ENCODE measurements at regions not wholly inside any gene's neighbourhood (a gene's known extent, or its start where the extent isn't known, plus 50 kb on each side); places are given as distances from the start of the nearest gene placed in this dataset.

- CTCF ChIA-PET: no interaction called here
- DNase-seq (no peak), ATAC-seq (no peak)
- no peak overlapping the region for H3K4me3 Mint-ChIP-seq
- H3K4me1 Mint-ChIP-seq: peaks cover 7% of the 10 kb centered on the region
- no peaks in the 10 kb centered on the region for H3K27me3 Mint-ChIP-seq
- H3K27ac Mint-ChIP-seq: no peak overlapping the region
- no peaks in the 10 kb centered on the region for H3K36me3 Mint-ChIP-seq
- H3K9me3 Mint-ChIP-seq (ENCODE audit: low read depth): no peaks in the 10 kb centered on the region
Observed at GRCh38 chr13:99722338-99722818, 221.1 kb downstream of the TM9SF2 start.

- Mint-ChIP-seq H3K4me3 (no peak overlapping the region), H3K27ac (no peak overlapping the region), H3K36me3 (no peaks in the 10 kb centered on the region), H3K27me3 (no peaks in the 10 kb centered on the region), H3K4me1 (peaks cover 7% of the 10 kb centered on the region), H3K9me3 (ENCODE audit: low read depth) (no peaks in the 10 kb centered on the region)
- CTCF ChIA-PET: no interaction called here
- ATAC-seq (no peak), DNase-seq (no peak)
Observed at GRCh38 chr13:99721606-99722337, 220.5 kb downstream of the TM9SF2 start.

GRCh38 chr13:99717959-99718674, 216.8 kb downstream of the TM9SF2 start:
- no peak for DNase-seq

GRCh38 chr13:99709134-99709533, 207.9 kb downstream of the TM9SF2 start:
- CTCF ChIA-PET: no interaction called here

More at GRCh38 chr13:99717959-99718674, 216.8 kb downstream of the TM9SF2 start:
- Mint-ChIP-seq H3K4me3 (no peak overlapping the region), H3K36me3 (no peaks in the 10 kb centered on the region), H3K27me3 (no peaks in the 10 kb centered on the region), H3K4me1 (no peaks in the 10 kb centered on the region), H3K9me3 (ENCODE audit: low read depth) (no peaks in the 10 kb centered on the region), H3K27ac (no peak overlapping the region)
- ATAC-seq: no peak
- CTCF ChIA-PET: no interaction called here

GRCh38 chr13:99704390-99704789, 203.1 kb downstream of the TM9SF2 start:
- Mint-ChIP-seq H3K4me3 (no peak overlapping the region), H3K27ac (no peak overlapping the region), H3K36me3 (no peaks in the 10 kb centered on the region), H3K4me1 (peaks cover 10% of the 10 kb centered on the region), H3K27me3 (no peaks in the 10 kb centered on the region), H3K9me3 (ENCODE audit: low read depth) (no peaks in the 10 kb centered on the region)
- CTCF ChIA-PET: no interaction called here
- ATAC-seq: no peak
- DNase-seq: no peak

More at GRCh38 chr13:99709134-99709533, 207.9 kb downstream of the TM9SF2 start:
- no peak for DNase-seq
- no peak overlapping the region for H3K27ac Mint-ChIP-seq
- H3K36me3 Mint-ChIP-seq: no peaks in the 10 kb centered on the region
- no peaks in the 10 kb centered on the region for H3K4me1 Mint-ChIP-seq
- H3K9me3 Mint-ChIP-seq (ENCODE audit: low read depth): no peaks in the 10 kb centered on the region
- no peak overlapping the region for H3K4me3 Mint-ChIP-seq
- no peak for ATAC-seq
- H3K27me3 Mint-ChIP-seq: no peaks in the 10 kb centered on the region

GRCh38 chr13:99703908-99704307, 202.6 kb downstream of the TM9SF2 start:
- H3K4me1 Mint-ChIP-seq: peaks cover 10% of the 10 kb centered on the region
- CTCF ChIA-PET: no interaction called here
- H3K27me3 Mint-ChIP-seq: no peaks in the 10 kb centered on the region
- no peak for DNase-seq
- no peak for ATAC-seq
- H3K4me3 Mint-ChIP-seq: no peak overlapping the region
- H3K27ac Mint-ChIP-seq: no peak overlapping the region
- no peaks in the 10 kb centered on the region for H3K36me3 Mint-ChIP-seq
- no peaks in the 10 kb centered on the region for H3K9me3 Mint-ChIP-seq (ENCODE audit: low read depth)

- DNase-seq (no peak), ATAC-seq (no peak)
- Mint-ChIP-seq H3K27ac (no peak overlapping the region), H3K27me3 (no peaks in the 10 kb centered on the region), H3K4me3 (no peak overlapping the region), H3K4me1 (peaks cover 10% of the 10 kb centered on the region), H3K36me3 (no peaks in the 10 kb centered on the region), H3K9me3 (ENCODE audit: low read depth) (no peaks in the 10 kb centered on the region)
- CTCF ChIA-PET: interaction anchor here (0.8 to 1.5 kb wide), 2 partner anchors 15 to 197 kb away, joined by 3 read pairs; no protein-coding TSS in a partner anchor
Observed at GRCh38 chr13:99702687-99703319, 201.5 kb downstream of the TM9SF2 start.

GRCh38 chr13:99700468-99700867, 199.2 kb downstream of the TM9SF2 start:
- no peaks in the 10 kb centered on the region for H3K9me3 Mint-ChIP-seq (ENCODE audit: low read depth)
- no peaks in the 10 kb centered on the region for H3K27me3 Mint-ChIP-seq
- no peak for DNase-seq
- CTCF ChIA-PET: no interaction called here
- no peaks in the 10 kb centered on the region for H3K36me3 Mint-ChIP-seq
- H3K4me1 Mint-ChIP-seq: peaks cover 10% of the 10 kb centered on the region
- no peak overlapping the region for H3K27ac Mint-ChIP-seq
- no peak for ATAC-seq
- no peak overlapping the region for H3K4me3 Mint-ChIP-seq

- Mint-ChIP-seq H3K27ac (no peak overlapping the region), H3K4me1 (peaks cover 10% of the 10 kb centered on the region), H3K27me3 (no peaks in the 10 kb centered on the region), H3K4me3 (no peak overlapping the region), H3K9me3 (ENCODE audit: low read depth) (no peaks in the 10 kb centered on the region), H3K36me3 (no peaks in the 10 kb centered on the region)
- no peak for DNase-seq
- ATAC-seq: no peak
- CTCF ChIA-PET: no interaction called here
Observed at GRCh38 chr13:99698816-99699099, 197.5 kb downstream of the TM9SF2 start.

GRCh38 chr13:99698010-99698815, 196.9 kb downstream of the TM9SF2 start:
- ATAC-seq: no peak
- no peak overlapping the region for H3K4me3 Mint-ChIP-seq
- peaks cover 10% of the 10 kb centered on the region for H3K4me1 Mint-ChIP-seq
- H3K9me3 Mint-ChIP-seq (ENCODE audit: low read depth): no peaks in the 10 kb centered on the region
- peaks cover 3% of the 10 kb centered on the region for H3K27me3 Mint-ChIP-seq
- no peak overlapping the region for H3K27ac Mint-ChIP-seq
- H3K36me3 Mint-ChIP-seq: no peaks in the 10 kb centered on the region
- CTCF ChIA-PET: no interaction called here
- no peak for DNase-seq

GRCh38 chr13:99695857-99696256, 194.6 kb downstream of the TM9SF2 start:
- ATAC-seq (no peak), DNase-seq (no peak)
- H3K36me3 Mint-ChIP-seq: no peaks in the 10 kb centered on the region
- peaks cover 7% of the 10 kb centered on the region for H3K4me1 Mint-ChIP-seq
- H3K27me3 Mint-ChIP-seq: peaks cover 3% of the 10 kb centered on the region
- no peak overlapping the region for H3K4me3 Mint-ChIP-seq
- CTCF ChIA-PET: interaction anchor here (0.7 kb wide), 1 partner anchor 213 kb away, joined by 3 read pairs; no protein-coding TSS in a partner anchor
- no peak overlapping the region for H3K27ac Mint-ChIP-seq
- no peaks in the 10 kb centered on the region for H3K9me3 Mint-ChIP-seq (ENCODE audit: low read depth)

GRCh38 chr13:99693852-99694611, 192.8 kb downstream of the TM9SF2 start:
- CTCF ChIA-PET: no interaction called here
- Mint-ChIP-seq H3K4me3 (no peak overlapping the region), H3K36me3 (no peaks in the 10 kb centered on the region), H3K9me3 (ENCODE audit: low read depth) (no peaks in the 10 kb centered on the region), H3K27me3 (peaks cover 3% of the 10 kb centered on the region), H3K27ac (no peak overlapping the region), H3K4me1 (no peaks in the 10 kb centered on the region)
- DNase-seq (no peak), ATAC-seq (no peak)

GRCh38 chr13:99693351-99693750, 192.1 kb downstream of the TM9SF2 start:
- Mint-ChIP-seq H3K27me3 (peaks cover 3% of the 10 kb centered on the region), H3K36me3 (no peaks in the 10 kb centered on the region)

More at GRCh38 chr13:99693351-99693750, 192.1 kb downstream of the TM9SF2 start:
- no peaks in the 10 kb centered on the region for H3K4me1 Mint-ChIP-seq
- no peak overlapping the region for H3K27ac Mint-ChIP-seq
- no peak for DNase-seq
- ATAC-seq: no peak
- no peaks in the 10 kb centered on the region for H3K9me3 Mint-ChIP-seq (ENCODE audit: low read depth)
- H3K4me3 Mint-ChIP-seq: no peak overlapping the region
- CTCF ChIA-PET: no interaction called here
